ENCODE measurements at regions not wholly inside any gene's neighbourhood (a gene's known extent, or its start where the extent isn't known, plus 50 kb on each side); places are given as distances from the start of the nearest gene placed in this dataset.

DNA sequence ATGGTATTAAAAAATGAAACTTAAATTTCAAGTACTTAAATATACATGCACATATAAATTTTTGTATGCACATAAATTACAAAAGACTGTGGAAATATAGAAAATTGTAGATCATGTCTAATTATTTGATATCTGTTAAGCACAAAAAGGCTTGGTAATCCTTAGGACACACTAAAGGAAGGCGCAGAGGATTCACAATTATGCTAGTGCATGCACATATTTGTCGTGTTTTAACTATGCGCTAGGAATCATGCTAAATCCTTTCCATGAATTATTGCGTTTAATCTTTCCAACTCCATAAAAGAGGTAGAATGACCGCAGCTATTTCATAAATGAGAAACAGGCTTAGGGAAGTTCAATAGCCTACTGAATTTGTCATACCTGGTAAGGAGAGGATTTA, 244.1 kb upstream of the ITGA1 start:
- Histone ChIP-seq H3K4me1 (replicated peaks in 1 of 4; ENCODE audit: control insufficient read depth in 3 of 4, insufficient read depth in 4 of 4, low read length in 3 of 4) (no peaks in the 10 kb centered on the region), H3K56ac (replicated peaks; ENCODE audit: insufficient read length, low read depth, low read length) (no peak overlapping the region), H3K18ac (ENCODE audit: extremely low read depth, low read length) (no peak overlapping the region), H3K23me2 (ENCODE audit: low read depth, low read length) (no peaks in the 10 kb centered on the region), H3K4me2 (ENCODE audit: insufficient read depth in 1 of 2, low read depth in 2 of 2, low read length in 2 of 2) (no peak overlapping the region), H3K79me2 (ENCODE audit: control insufficient read depth in 1 of 2, insufficient read depth in 2 of 2, low read length in 2 of 2) (no peaks in the 10 kb centered on the region), H3K14ac (ENCODE audit: insufficient read length) (no peak overlapping the region), H2AFZ (ENCODE audit: low read length) (no peak overlapping the region), H3K9ac (replicated peaks in 1 of 4; ENCODE audit: extremely low read depth in 1 of 4, low read depth in 3 of 4, low read length in 3 of 4) (no peak overlapping the region), H3K27me3 (replicated peaks in 1 of 4; ENCODE audit: control insufficient read depth in 3 of 4, extremely low read depth in 1 of 4, insufficient read depth in 3 of 4, low read length in 3 of 4) (no peaks in the 10 kb centered on the region), H2BK120ac (replicated peaks; ENCODE audit: low read depth, low read length) (no peak overlapping the region), H3K4me3 (ENCODE audit: extremely low read depth in 1 of 4, insufficient read depth in 2 of 4, low read depth in 3 of 4, low read length in 4 of 4) (no peak overlapping the region), H3K27ac (ENCODE audit: low read depth, low read length) (no peak overlapping the region), H2BK12ac (ENCODE audit: low read depth, low read length) (no peak overlapping the region), H2BK5ac (ENCODE audit: low read depth, low read length) (no peak overlapping the region), H4K8ac (ENCODE audit: extremely low read depth, insufficient read depth, low read length) (no peak overlapping the region), H2AK5ac (ENCODE audit: low read depth, low read length) (no peak overlapping the region), H2BK15ac (ENCODE audit: low read length) (no peak overlapping the region), H2BK20ac (ENCODE audit: low read length) (no peak overlapping the region), H4K91ac (replicated peaks; ENCODE audit: insufficient read length, low read length) (no peak overlapping the region), H3K23ac (ENCODE audit: insufficient read length) (no peak overlapping the region), H3K4ac (replicated peaks; ENCODE audit: insufficient read length, low read depth, low read length) (no peak overlapping the region), H4K20me1 (replicated peaks in 1 of 2; ENCODE audit: control insufficient read depth in 1 of 2, insufficient read depth in 2 of 2, low read length in 2 of 2) (no peaks in the 10 kb centered on the region), H3K9me3 (ENCODE audit: insufficient read depth in 2 of 2, low read depth in 1 of 2, low read length in 1 of 2) (peaks cover 0 to 3% of the 10 kb centered on the region in 2 experiments; a peak in 1 of 4 replicates), H3K79me1 (ENCODE audit: low read depth, low read length) (no peaks in the 10 kb centered on the region), H4K5ac (ENCODE audit: insufficient read length, low read depth, low read length) (no peak overlapping the region), H3K36me3 (ENCODE audit: control insufficient read depth in 2 of 4, insufficient read depth in 4 of 4, low read length in 3 of 4) (no peaks in the 10 kb centered on the region)
- ChIA-PET POLR2A (ENCODE audit: partially characterized antibody) (no interaction called here), CTCF (ENCODE audit: partially characterized antibody) (no interaction called here)
- TF ChIP-seq POLR2AphosphoS5 (IDR thresholded peaks at IDR 0.05; ENCODE audit: low read depth, low read length) (no peak), HDAC2 (IDR thresholded peaks at IDR 0.05; ENCODE audit: borderline replicate concordance in 1 of 2, low read depth in 2 of 2, low read length in 2 of 2) (no peak), RBBP5 (IDR thresholded peaks at IDR 0.05; ENCODE audit: borderline replicate concordance, low read depth, low read length) (no peak), JUN (IDR thresholded peaks at IDR 0.05; ENCODE audit: low read depth, low read length) (no peak), GABPA (IDR thresholded peaks at IDR 0.05; ENCODE audit: borderline replicate concordance, insufficient read depth, low read length) (no peak), CREB1 (IDR thresholded peaks at IDR 0.05) (no peak), POLR2A (IDR thresholded peaks at IDR 0.05; ENCODE audit: control extremely low read depth in 1 of 2, low read depth in 2 of 2, low read length in 2 of 2) (no peak), PHF8 (conservative IDR thresholded peaks at IDR 0.05; ENCODE audit: low read depth, low read length) (no peak)
- TF ChIP-seq, protein P1, sequence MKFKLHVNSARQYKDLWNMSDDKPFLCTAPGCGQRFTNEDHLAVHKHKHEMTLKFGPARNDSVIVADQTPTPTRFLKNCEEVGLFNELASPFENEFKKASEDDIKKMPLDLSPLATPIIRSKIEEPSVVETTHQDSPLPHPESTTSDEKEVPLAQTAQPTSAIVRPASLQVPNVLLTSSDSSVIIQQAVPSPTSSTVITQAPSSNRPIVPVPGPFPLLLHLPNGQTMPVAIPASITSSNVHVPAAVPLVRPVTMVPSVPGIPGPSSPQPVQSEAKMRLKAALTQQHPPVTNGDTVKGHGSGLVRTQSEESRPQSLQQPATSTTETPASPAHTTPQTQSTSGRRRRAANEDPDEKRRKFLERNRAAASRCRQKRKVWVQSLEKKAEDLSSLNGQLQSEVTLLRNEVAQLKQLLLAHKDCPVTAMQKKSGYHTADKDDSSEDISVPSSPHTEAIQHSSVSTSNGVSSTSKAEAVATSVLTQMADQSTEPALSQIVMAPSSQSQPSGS (IDR thresholded peaks at IDR 0.05; ENCODE audit: low read length): no peak
- FAIRE-seq: no peak
- no peak for DNase-seq (ENCODE audit: low read depth in 1 of 2, low spot score in 2 of 2)
- WGBS, 2 experiments (ENCODE audit: extremely low coverage in 1 of 2, insufficient coverage in 1 of 2, insufficient read length in 1 of 2, insufficient replicate concordance in 2 of 2, low coverage in 1 of 2, low lambda C conversion rate in 2 of 2, missing lambda C conversion rate in 1 of 2): 96% methylated on average over 5 of the region's 5 CpGs; no CpG with 5 or more reads in 1 of the 2 experiments

Data from H1 (cell line).